Skeletal muscle satellite cell (primary cell): ENCODE measurements at regions not wholly inside any gene's neighbourhood (a gene's known extent, or its start where the extent isn't known, plus 50 kb on each side); places are given as distances from the start of the nearest gene placed in this dataset.

ENCODE experiments used
- H3K27me3 ChIP-seq: 2 replicates; pipeline ENCODE4 v1.7.0; 2013; ENCODE audit warnings: low read length; ENCODE audit not compliant: control insufficient read depth, insufficient read depth
- H3K36me3 ChIP-seq: 2 replicates; pipeline ENCODE4 v1.7.0; 2013; ENCODE audit warnings: mild to moderate bottlenecking, control low read depth, low read length; ENCODE audit not compliant: insufficient read depth
- H3K4me1 ChIP-seq: 2 replicates; pipeline ENCODE4 v1.7.0; 2013; ENCODE audit warnings: low read length; ENCODE audit not compliant: control insufficient read depth, insufficient read depth
- H3K4me2 ChIP-seq: 2 replicates; pipeline ENCODE4 v1.7.0; 2013; ENCODE audit warnings: mild to moderate bottlenecking, low read length
- H3K4me3 ChIP-seq: 2 replicates; pipeline ENCODE4 v1.7.0; 2013; ENCODE audit warnings: low read length
- H3K9ac ChIP-seq: 2 replicates; pipeline ENCODE4 v1.7.0; 2013; ENCODE audit warnings: mild to moderate bottlenecking, low read depth, low read length, moderate library complexity
- H3K9me3 ChIP-seq: replicated peaks from 2 replicates; pipeline ENCODE4 v1.7.0; 2013; ENCODE audit warnings: mild to moderate bottlenecking, control low read depth, low read length

DNA sequence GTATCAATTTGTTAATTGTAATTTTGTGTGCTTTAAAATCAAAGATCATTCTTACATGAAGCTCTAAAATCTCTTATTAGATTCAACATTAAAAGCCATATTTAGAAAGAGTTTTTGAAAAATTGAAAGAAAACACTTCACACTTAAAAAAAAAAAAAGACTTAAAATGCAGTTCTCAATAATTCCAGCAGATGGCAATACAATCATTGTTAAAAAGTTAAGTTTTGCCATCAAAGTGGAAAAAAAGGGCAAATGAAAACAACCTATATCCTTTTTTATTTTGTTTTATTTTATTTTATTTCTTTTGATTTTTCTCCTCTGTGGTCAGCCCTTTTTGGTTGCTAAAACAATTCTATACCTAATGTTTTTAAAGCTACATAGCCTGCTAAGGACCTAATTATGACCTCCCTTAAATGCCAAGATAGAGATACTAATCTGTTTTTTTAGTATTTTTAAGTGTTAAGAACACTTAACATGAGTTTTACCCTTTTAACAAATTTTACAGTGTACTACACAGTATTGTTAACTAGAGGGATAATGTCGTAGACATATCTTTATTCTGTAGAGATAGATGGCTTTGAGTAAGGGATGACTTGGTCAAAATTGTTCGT, 154.2 kb upstream of the DAB2 start:
- Histone ChIP-seq H3K9me3 (no peaks in the 10 kb centered on the region), H3K4me3 (no peak overlapping the region), H3K4me1 (peaks cover 14% of the 10 kb centered on the region), H3K4me2 (no peak overlapping the region), H3K27me3 (no peaks in the 10 kb centered on the region), H3K9ac (peak overlapping the region; percentile 19), H3K36me3 (no peaks in the 10 kb centered on the region)

DNA sequence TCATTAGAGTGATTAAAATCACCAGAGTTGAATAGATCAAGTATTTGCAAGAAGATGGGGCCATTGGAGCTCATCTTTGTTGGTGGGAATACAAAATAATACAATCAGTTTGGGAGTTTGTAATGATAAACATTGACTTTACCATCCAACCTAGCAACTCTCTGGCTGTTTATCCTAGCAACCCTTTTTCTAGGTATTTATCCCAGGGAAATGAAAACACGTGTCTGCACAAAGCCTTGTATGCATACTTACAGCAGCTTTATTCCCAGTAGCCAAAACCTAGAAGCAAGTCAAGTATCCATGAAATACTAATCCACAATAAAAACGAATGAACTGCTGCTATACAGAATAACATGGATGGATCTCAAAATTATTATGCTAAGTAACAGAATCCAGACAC, 152.7 kb upstream of the DAB2 start:
- H3K4me3 ChIP-seq, result no peak overlapping the region
- no peaks in the 10 kb centered on the region for H3K27me3 ChIP-seq
- no peaks in the 10 kb centered on the region for H3K36me3 ChIP-seq
- H3K9ac ChIP-seq, result no peak overlapping the region
- H3K4me2 ChIP-seq, result no peak overlapping the region
- no peaks in the 10 kb centered on the region for H3K9me3 ChIP-seq
- H3K4me1 ChIP-seq, result peaks cover 14% of the 10 kb centered on the region

DNA sequence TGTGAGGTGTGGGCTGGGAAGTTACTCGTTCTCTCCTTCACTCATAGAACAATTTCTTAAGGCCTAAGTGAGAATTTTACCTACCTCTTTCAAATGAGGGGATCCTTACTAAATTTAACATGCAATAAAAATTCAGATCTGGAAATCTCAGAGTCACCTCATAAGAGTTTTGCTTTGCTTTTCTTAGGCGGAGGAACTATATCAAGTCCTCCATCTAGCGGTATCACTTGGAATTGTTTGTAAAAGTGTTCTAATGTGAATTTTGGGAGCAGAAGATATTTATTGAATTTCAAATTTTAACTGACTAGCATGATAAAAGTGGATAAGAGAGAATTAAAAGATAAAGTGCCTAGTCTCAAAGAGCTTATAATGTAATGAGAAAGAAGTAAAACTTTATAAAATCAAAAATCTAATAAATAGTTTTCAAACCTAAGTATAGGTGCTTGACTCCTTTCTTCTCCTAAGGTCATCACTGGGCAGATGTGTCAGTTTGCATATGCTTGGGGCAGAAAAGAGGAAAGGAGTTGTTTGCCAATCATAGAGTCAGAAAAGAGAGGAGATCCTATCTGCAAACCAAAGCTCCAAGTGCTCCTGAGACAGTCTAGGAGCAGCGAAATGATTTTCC, 145.7 kb upstream of the DAB2 start:
- Histone ChIP-seq H3K27me3 (peaks cover 5% of the 10 kb centered on the region), H3K9me3 (no peaks in the 10 kb centered on the region), H3K4me1 (no peaks in the 10 kb centered on the region), H3K9ac (no peak overlapping the region), H3K4me2 (no peak overlapping the region), H3K36me3 (no peaks in the 10 kb centered on the region), H3K4me3 (no peak overlapping the region)

DNA sequence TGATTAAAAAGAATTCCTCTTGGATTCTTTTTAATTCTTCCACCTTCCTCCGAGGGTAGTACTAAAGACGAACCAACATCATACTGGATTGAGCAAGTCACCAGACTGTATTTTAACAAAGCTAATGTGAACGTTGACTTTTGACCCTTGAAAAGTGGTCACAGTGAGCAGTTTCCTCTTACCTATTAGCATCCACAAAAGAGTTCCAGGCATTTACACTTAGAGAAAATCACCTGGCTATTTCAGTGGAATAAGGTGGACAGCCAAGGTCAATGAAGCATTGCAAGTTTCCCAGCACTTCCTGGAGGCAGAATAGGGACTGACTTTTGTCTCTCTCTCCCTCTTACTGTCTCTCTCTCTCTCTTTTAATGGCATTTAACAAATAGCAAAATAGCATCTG, 145.1 kb upstream of the DAB2 start:
- Histone ChIP-seq H3K4me1 (no peaks in the 10 kb centered on the region), H3K4me2 (no peak overlapping the region), H3K27me3 (peaks cover 5% of the 10 kb centered on the region), H3K36me3 (no peaks in the 10 kb centered on the region), H3K4me3 (no peak overlapping the region), H3K9ac (no peak overlapping the region), H3K9me3 (no peaks in the 10 kb centered on the region)

DNA sequence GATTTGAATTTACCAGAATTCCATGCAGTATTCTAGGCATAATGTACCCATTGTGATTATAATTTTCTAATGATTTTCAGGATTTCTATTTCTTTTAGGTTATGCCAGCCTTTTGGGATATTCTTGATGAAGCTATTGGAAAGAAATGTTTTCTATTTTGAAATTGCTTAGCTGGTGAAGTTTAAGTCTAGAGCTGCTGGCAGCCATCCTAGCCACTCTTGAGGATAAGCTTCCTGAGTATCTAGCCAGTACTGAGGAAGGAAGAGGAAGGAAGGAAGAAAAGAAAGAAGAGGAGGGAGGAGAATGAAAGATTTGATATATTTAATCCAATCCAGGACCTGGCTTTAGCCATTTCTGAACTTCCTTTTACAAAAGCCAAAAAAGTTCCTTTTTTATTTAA, 142.1 kb upstream of the DAB2 start:
- no peak overlapping the region for H3K4me3 ChIP-seq
- no peaks in the 10 kb centered on the region for H3K36me3 ChIP-seq
- no peaks in the 10 kb centered on the region for H3K4me1 ChIP-seq
- H3K9me3 ChIP-seq, result no peaks in the 10 kb centered on the region
- H3K9ac ChIP-seq, result no peak overlapping the region
- H3K27me3 ChIP-seq, result no peaks in the 10 kb centered on the region
- no peak overlapping the region for H3K4me2 ChIP-seq

DNA sequence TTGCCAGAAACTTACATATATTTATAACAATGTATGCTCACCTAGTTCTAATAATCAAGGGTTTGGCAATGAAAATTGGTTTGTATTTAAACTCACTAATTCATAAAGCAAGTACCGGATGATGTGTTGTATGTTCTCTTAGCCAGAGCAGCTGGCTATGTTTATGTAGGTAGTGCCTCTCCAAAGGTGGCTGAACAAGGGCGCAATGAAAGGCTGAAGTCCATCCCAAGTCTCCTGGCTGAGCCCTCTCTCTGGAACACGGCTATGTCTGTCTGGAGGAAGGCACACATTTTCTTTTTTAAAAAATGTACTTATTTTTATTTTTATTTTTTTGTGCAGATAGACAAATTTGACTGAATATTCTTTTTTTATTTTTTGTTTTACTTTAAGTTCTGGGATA, 141.2 kb upstream of the DAB2 start:
- Histone ChIP-seq H3K36me3 (no peaks in the 10 kb centered on the region), H3K9me3 (no peaks in the 10 kb centered on the region), H3K4me3 (no peak overlapping the region), H3K4me2 (no peak overlapping the region), H3K27me3 (no peaks in the 10 kb centered on the region), H3K4me1 (no peaks in the 10 kb centered on the region), H3K9ac (no peak overlapping the region)

DNA sequence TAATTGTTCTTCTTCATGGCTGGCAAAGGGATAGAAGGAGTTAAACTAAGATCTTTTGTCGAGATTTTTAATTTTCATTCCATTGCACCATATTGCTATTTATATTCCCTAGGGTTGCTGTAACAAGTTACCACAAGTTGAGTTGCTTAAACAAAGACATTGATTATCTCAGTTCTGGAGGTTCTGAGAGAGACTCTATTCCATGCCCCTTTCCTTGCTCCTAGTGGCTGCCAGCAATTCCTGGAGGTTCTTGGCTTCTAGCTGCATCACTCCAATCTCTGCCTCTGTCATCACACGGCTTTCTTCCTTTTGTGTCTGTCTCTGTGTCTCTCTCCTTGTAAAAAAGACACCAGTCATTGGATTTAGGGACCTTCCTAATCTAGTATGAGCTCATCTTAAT, 136.6 kb upstream of the DAB2 start:
- no peaks in the 10 kb centered on the region for H3K36me3 ChIP-seq
- H3K9me3 ChIP-seq, result no peaks in the 10 kb centered on the region
- H3K9ac ChIP-seq, result no peak overlapping the region
- no peaks in the 10 kb centered on the region for H3K4me1 ChIP-seq
- peaks cover 6% of the 10 kb centered on the region for H3K27me3 ChIP-seq
- no peak overlapping the region for H3K4me3 ChIP-seq
- no peak overlapping the region for H3K4me2 ChIP-seq

DNA sequence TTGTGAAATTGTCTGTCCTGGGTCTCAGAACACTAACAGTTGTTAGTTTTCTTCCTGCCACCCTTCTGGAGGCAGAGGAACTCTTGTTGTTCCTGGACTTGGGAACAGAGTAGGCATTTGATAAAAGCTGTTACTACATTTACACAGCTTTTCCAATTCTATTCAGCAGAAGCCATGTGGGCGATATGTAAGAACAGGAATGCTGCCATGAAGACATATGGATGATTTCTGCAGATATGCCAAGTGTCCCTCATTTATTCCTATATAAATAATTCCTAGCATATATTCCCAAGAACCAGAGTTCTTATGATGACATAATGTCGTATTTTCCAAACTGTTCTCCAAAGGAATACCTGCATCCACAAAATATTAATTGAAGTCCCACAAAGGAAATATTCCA, 135.9 kb upstream of the DAB2 start:
- no peaks in the 10 kb centered on the region for H3K36me3 ChIP-seq
- H3K4me2 ChIP-seq, result no peak overlapping the region
- no peaks in the 10 kb centered on the region for H3K4me1 ChIP-seq
- peaks cover 6% of the 10 kb centered on the region for H3K27me3 ChIP-seq
- no peak overlapping the region for H3K4me3 ChIP-seq
- H3K9me3 ChIP-seq, result no peaks in the 10 kb centered on the region
- no peak overlapping the region for H3K9ac ChIP-seq

DNA sequence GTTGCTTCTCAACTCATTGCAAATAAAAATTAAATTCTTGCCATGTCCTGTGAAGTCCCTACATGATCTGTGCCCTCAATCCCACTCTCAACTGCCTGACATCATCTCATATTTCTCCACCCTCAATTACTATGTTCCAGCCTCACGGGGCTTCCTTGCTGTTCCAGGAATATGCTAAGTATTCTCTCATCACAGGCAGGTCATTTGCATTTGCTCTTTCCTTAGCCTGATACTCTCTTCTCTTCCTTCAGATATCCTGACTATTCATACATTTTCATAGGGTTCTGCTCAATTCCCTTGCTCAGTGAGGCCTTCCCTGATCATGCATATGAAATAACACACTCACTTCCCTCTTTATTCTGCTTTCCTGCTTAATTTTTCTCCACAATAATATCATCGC, 135.1 kb upstream of the DAB2 start:
- Histone ChIP-seq H3K9me3 (no peaks in the 10 kb centered on the region), H3K36me3 (no peaks in the 10 kb centered on the region), H3K27me3 (peaks cover 6% of the 10 kb centered on the region), H3K4me2 (no peak overlapping the region), H3K4me3 (no peak overlapping the region), H3K4me1 (no peaks in the 10 kb centered on the region), H3K9ac (no peak overlapping the region)

DNA sequence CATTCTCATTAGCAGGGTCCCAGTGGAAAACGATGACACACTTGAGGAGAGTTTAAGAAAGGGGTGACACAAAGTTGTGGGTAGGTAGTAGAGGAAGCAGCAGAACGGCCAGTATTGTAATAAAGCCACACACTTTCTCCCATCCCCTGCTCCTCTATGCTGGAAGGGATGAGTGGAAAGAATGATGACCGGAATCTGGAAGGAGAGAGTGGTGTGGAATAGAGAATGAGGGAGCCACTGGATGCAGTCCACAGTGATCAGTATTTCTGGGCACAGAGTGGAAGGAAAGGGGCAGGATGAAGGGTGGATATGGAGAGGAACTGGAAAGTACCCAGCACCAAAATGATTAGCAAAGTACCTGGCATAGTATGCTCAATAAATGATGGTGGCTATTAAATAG, 133.8 kb upstream of the DAB2 start:
- Histone ChIP-seq H3K4me3 (no peak overlapping the region), H3K4me2 (no peak overlapping the region), H3K27me3 (peaks cover 6% of the 10 kb centered on the region), H3K9ac (no peak overlapping the region), H3K36me3 (no peaks in the 10 kb centered on the region), H3K4me1 (no peaks in the 10 kb centered on the region), H3K9me3 (no peaks in the 10 kb centered on the region)

DNA sequence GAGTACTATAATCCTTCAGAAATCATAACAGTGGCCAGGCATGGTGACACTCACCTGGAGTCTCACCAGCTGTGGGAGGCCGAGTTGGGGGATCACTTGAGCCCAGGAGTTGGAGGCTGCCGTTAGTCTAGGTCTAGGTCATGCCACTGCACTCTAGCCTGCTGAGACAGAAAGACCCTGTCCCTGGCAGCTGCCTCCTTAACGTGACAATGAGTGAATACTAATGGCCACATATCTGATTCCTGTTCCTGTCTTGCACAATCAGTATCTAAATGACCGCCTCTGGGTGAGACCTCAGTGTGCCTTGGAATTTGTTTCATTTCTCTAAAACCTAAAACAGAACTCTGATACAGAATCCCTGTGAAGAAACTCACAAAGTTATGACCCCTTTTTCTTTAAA, 131.0 kb upstream of the DAB2 start:
- H3K36me3 ChIP-seq, result no peaks in the 10 kb centered on the region
- no peak overlapping the region for H3K4me3 ChIP-seq
- no peak overlapping the region for H3K4me2 ChIP-seq
- no peaks in the 10 kb centered on the region for H3K4me1 ChIP-seq
- no peaks in the 10 kb centered on the region for H3K9me3 ChIP-seq
- H3K9ac ChIP-seq, result no peak overlapping the region
- peaks cover 6% of the 10 kb centered on the region for H3K27me3 ChIP-seq

DNA sequence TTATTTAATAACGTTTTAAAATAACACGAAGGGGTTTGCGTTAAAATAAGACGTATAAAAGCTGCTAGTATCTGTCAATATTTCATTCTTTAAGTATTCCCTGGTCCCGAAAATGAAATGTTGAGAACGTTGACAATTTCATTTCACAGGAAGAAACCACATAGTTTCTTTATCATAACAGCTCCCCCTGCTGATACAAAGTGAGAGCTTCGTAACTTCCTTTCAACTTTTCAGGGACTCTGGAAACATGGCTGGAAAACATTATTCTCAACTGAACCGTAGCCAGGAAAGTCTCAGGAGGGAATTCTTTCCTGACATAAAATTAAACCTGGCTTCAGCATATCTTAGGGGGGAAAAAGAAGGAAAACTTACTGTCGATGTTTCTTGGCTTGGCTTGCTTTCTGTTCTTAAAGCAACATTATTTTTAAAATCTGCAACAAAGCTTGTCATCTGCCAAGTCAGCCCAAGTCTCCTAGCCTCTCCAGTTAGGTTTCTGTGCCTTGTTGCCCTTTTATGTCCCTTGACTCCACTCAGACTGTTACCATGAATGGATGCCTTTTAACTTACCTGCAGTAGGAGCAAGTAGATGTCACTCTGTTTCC, 122.9 kb upstream of the DAB2 start:
- peaks cover 6% of the 10 kb centered on the region for H3K4me1 ChIP-seq
- H3K4me3 ChIP-seq, result no peak overlapping the region
- H3K36me3 ChIP-seq, result no peaks in the 10 kb centered on the region
- no peaks in the 10 kb centered on the region for H3K9me3 ChIP-seq
- H3K4me2 ChIP-seq, result peak overlapping the region; percentile 38
- no peaks in the 10 kb centered on the region for H3K27me3 ChIP-seq
- no peak overlapping the region for H3K9ac ChIP-seq
